Activated gamma-delta T cell treated with Interleukin-2 at 50 U/mL for 16 hours (primary cell): ENCODE measurements at regions not wholly inside any gene's neighbourhood (a gene's known extent, or its start where the extent isn't known, plus 50 kb on each side); places are given as distances from the start of the nearest gene placed in this dataset.

Experiments used
- DNase-seq: peaks from one replicate; pipeline ENCODE4 v3.0.0-alpha.2; 2020

DNA sequence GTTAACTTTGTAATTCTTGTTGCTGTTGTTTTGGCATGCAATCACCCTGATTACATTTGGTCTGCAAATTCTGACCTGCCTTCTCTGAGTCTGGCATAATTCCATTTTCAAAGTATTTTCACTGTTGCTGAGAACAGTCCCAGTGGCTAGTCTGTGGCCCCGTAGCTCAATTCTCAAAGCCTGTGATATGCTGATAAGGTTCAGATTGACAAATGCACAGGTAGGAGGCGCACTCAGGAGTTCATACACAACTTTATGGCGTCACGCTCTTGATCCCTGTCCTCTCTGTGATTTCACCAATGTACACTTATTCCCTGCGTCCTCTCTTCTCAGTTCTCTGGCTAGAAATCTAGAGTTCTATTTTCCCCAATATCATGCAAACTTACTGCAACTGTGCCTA is 376.6 kb upstream of the SLCO3A1 start:
- no peak for DNase-seq

DNA sequence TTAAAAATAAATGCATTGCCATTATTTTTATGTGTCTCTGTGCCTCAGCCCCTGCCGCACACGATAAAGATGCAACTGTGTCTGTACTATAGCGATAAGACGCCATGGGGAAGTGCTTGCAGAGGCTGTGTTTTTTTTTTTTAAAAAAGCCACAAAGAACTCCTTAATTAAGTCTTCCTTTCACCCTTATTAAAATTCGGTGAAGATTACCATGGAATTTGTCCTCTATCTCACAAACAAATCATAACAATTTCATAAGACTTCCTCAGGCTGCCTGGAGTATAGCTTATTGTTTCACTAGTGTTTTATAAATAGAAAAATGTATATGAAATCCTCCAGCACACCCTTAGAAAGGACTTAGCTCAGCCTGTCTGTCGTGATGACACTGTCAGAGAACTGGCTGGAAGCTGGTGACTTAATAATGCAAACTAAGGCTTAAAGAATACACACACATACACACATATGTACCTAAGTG is 374.8 kb upstream of the SLCO3A1 start:
- no peak for DNase-seq

- no peak for DNase-seq
Observed at GRCh38 chr15:91480426-91480825, 373.1 kb upstream of the SLCO3A1 start.

- DNase-seq, result peak; percentile 17
Observed at GRCh38 chr15:91482799-91483198, 370.7 kb upstream of the SLCO3A1 start.

- no peak for DNase-seq
Observed at GRCh38 chr15:91484141-91484540, 369.4 kb upstream of the SLCO3A1 start.

- no peak for DNase-seq
Observed at GRCh38 chr15:91488452-91488851, 365.1 kb upstream of the SLCO3A1 start.

GRCh38 chr15:91490211-91490610 is 363.3 kb upstream of the SLCO3A1 start:
- no peak for DNase-seq

DNA sequence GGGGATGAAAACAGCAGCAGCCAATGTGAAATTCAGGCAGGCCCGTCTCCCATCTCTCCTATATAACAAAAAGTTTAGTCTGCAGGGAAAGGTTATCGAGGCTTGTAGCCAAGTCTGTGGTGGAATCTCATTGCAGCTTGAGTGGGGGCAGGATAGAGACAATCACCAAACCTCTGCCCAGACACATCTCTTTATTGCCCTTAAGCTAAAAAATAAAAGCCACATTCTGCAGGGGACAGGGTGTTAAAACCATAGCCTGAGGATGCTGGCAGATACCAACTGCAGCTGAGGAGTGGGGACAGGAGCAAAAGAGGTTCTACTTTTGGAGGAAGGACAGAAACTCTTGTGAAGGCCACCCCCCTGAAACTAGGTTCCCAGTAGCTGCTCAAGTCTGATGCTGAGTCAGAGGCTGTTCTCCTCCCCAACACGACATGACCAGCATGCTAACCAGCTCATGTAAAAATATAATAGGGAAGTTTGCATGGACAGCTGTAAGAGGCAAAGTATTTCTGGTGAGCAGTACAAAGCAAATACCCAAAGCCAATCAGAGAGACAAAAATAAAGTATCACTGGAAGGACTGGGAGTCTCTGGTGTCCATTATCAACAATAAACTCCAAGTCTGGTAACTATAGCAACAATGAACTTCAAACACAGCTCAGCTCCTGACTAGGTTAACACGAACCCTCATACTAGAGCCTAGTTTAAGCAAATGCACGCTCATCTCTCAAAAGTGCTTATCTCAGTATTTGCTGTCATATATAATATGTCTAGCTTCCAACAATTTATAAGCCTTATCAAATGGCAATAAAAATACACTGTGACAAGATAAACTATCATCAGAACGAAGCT is 362.2 kb upstream of the SLCO3A1 start:
- DNase-seq, result peak; percentile 31

- DNase-seq, result no peak
Observed at GRCh38 chr15:91496754-91497691, 356.5 kb upstream of the SLCO3A1 start.

GRCh38 chr15:91498046-91498748 is 355.3 kb upstream of the SLCO3A1 start:
- no peak for DNase-seq

GRCh38 chr15:91498749-91499062 is 354.8 kb upstream of the SLCO3A1 start:
- DNase-seq, result no peak

DNA sequence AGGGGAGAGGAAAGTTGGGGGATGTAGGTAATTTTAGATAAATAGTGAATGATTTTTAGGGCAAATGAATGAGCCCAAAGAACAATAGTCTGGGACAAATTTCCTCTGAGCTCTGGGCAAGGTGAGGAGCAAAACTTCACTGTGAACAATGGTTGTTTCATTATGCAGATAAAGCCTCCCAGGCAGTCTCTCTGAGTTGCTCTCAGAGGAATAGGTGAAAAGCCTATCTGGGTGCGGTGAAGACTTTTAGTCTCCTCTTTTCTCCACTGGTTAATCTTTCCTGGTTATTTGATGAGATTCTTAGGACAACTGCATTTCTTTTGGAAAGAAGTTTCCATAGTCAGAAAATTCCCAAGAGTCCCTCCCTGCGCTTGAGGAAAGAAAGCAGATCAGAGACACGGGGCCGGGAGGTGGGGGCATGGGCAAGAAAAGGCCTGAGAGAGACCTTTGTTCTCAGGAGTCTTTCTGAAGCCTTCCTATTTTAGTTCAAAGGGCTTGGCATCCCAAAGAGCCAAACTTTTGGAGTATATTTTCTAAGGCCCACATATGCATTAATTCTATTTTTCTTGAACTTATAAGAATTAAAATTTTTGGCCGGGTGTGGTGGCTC is 353.6 kb upstream of the SLCO3A1 start:
- DNase-seq, result no peak

DNA sequence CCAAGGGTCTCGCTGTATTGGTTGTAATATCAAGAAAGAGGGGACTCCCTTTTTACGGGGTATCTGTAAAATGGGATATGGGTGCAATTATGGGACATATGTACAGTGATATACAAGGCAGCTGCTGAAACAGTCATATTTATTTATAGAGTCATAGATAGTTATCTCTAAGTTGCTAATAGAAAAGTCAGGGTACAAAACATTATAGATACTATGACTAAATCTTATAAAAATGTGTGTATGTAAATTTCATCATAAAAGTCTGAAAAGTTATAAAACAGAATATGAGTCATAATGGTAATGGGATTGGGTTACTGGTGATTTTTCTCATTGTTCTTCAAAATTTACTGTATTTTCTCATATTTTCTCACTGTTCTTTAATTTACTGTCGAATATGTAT is 344.9 kb upstream of the SLCO3A1 start:
- DNase-seq, result no peak

DNA sequence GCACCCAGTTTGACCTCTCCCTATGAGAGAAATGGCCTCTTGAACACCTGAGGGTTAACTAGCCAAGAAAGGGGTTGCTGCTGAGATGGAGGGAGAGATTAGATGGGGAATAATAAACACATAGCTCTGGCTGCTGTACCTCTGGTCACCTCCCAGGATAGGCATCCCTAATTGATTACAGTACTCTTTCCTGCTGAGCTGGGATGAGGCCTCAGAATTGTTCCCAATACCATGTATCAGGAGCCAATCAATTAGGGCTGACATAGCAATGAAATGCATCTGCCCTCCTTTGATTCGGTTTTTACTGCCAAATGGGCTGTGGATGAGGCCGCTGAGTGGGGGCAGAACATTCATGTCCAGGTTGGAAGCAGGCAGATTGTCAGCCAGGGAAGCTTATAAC is 339.4 kb upstream of the SLCO3A1 start:
- no peak for DNase-seq

DNA sequence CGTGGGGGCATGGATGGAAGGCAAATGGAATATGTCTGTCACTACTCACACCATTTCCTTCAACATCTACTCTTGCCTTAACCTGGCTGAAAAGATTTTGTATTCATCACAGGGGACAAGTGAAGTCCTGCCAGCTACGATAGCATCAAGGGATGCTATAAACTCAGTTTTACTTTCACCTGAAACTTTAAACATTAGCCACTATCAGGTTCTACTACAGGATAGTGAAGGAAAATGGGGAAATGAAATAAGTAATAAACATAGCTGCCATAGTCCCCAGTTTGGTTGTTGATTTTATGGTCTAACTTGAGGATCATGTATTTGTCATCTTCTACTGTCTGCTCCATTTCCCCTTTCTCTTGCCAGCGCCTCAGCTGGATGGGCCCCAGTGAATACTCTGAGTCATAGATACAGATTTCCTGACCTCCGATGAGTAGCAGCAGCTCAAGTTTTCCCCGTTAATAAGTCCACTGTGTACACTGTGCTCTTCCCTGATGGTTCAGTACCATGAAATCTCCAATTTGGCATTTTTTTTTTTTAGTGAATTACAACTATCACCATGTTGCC is 338.2 kb upstream of the SLCO3A1 start:
- no peak for DNase-seq

DNA sequence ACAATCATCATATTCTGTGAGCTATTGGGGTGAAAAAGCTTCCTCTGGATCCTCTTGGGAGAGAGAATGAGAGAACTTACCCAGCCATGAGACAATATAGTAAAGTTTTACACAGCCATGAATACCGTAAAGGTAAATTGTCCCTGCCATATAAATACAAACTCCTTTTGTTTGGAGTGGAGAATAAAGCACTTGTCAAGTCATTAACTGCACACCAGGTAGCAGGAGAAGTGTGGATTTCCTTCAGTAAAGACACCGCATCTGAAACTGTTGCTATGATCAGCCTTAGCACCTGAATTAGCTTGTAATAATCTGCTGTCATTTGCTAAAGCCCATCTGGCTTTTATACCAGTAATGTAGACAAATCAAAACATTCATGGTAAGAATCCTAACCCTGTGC is 336.6 kb upstream of the SLCO3A1 start:
- no peak for DNase-seq

DNA sequence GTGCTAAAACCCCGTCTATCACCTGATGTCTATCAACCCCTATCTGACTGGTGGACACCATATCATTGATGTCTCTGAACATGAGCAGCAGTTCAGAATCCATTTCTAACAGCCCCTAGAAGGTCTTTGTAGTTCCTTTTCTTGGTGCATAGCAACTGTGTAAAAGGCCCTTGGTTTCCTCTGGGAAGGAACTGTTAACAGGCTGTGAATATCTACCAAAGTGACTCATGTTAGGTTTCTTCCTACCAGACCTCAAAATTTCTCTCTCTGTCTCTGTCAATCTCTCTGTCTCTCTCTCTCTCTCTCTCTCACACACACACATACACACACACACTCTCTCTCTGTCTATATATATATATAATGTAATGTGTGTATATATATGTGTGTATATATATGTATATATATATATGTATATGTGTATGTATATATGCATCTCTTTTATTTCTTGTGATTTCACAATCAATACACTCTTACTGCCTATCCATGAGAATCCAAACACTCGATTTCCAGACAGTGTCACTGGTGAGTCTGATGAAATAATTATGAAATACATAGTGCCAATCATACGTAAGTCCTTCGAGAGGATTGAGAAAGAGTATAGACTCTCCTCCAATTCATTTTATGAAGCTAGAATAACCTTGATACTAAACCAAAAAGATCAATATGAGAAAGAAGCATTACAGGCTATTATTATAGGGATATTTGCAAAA is 335.9 kb upstream of the SLCO3A1 start:
- DNase-seq, result no peak

DNA sequence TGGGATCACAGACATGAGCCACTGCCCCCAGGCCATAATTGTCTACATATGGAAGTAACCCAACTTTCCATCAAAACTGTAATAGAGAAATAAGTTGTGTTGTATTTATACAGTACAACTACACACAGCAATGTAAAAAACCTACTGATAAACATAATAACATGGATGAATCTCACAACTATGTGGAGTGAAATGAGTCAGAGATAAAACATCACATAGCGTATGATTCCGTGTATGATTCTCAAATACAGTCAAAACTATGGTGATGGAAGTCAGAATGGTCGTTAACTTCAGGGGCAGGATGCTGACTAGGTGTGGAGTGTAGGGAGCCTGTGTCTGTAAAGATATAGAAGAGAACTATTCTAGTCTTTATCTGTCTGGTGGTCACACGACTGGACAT is 332.7 kb upstream of the SLCO3A1 start:
- no peak for DNase-seq

DNA sequence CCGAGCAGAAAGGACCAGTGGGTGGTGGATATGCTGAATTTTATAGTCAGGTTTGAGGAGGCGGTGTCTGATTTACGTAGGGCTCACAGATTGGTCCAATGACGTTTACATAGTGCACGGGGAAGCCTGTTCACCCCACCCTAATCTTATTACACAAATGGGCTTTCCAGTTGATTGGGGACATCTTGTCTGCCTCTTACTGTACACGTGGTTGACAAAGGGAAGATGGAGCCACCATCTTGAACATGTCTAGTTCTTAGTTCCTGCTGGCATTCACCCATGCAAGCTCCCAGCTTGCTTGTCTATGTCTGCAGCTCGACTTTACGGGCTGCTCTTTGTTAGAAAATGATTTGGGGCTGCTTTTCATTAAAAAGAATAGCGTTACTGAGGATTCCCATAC is 332.0 kb upstream of the SLCO3A1 start:
- DNase-seq, result no peak

GRCh38 chr15:91521996-91522395 is 331.5 kb upstream of the SLCO3A1 start:
- no peak for DNase-seq

DNA sequence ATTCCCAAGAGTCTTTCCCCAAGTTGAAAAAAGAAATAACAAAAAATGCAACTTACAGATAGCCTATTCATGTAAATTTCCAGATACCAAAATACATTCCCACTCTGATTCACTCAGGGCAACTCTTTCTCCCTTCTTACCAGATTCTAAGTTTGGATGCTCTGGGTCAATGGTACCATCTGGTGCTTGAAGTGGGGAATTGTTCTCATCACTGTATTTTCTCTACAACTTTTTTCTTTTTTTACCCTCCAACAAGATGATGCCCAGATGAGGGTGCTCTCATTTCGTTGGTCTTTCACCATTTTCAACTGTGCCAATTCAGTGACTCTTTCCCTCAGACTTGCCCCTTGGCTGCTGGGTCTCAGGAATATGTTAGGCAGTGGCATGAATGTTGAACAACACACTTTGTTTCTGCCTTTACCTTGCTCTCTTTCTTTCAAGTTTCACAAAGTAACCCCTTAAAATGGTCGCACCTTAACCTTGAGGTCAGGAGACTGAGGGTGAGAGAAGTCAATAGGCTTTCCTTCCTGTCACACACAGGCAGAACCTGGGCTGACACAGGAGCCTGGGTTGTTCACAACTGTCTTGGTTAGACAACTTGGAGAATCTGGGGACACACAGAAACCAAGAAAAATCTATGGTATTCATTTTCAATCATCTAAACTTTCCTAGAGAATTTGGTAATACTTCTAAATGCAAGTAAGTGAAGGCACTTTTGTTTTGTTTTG is 330.7 kb upstream of the SLCO3A1 start:
- DNase-seq, result no peak
